Spleen (tissue), 7 donors: ENCODE measurements at regions not wholly inside any gene's neighbourhood (a gene's known extent, or its start where the extent isn't known, plus 50 kb on each side); places are given as distances from the start of the nearest gene placed in this dataset.

Source experiments
- CTCF ChIP-seq, 11 experiments: fragments of 200-600 bp in 7 of 11; fragments of 450-650 bp in 4 of 11; sonication (generic) in 4 of 11; IDR thresholded peaks in 8 of 11; conservative IDR thresholded peaks in 3 of 11; 1 replicate in 7 of 11; 2 replicates in 4 of 11; pipeline versions ENCODE4 v1.4.0 to v1.8.0; 2016 to 2021; ENCODE audit warnings: antibody characterized with exemption in 11 of 11, inconsistent platforms in 4 of 11, mild to moderate bottlenecking in 1 of 11
- POLR2A ChIP-seq, 3 donors: fragments of 450-650 bp; IDR thresholded peaks; one replicate each; pipeline ENCODE4 v1.5.1; 2017; ENCODE audit warnings: antibody characterized with exemption in 3 of 3, mild to moderate bottlenecking in 1 of 3
- donor health status: DM: no; HTN: no; CAD: no; lungs with moderate emphysema.
- donor health status: DM: no; HTN: no; CAD: no.
- donor health status: DM: no; HTN: no; CAD: no.

- TF ChIP-seq CTCF (IDR thresholded peaks at IDR 0.05 in 8 of 11, conservative IDR thresholded peaks at IDR 0.05 in 3 of 11): no peak
- no peak for TF ChIP-seq POLR2A (IDR thresholded peaks at IDR 0.05)
Observed at GRCh38 chr4:23165669-23166068, 472.9 kb downstream of the GBA3 start.
